ENCODE measurements at regions not wholly inside any gene's neighbourhood (a gene's known extent, or its start where the extent isn't known, plus 50 kb on each side); places are given as distances from the start of the nearest gene placed in this dataset.
A peak's percentile ranks its signal among the peaks of the same experiment; 100 is the strongest.

DNA sequence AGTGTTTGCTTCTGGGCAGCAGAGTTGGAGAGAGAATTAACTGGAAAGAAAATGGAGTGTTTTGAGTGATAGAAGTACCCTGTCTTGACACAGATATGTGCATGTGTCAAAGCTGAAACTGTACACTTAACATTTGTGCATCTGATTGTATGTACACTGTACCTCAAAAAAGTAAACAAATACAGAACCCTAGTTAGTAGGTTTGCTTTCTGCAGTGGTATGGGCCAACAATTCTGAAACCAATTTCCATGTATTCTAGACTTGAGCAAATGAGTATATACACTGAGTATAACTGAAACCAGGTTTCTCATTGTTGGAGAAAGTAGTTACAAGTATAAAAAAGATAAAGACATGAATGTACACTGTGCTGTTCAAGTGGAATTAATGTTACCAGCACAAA is 52.4 kb downstream of the ELAPOR2 start:
- Histone ChIP-seq H3K4me1 (peaks cover 0 to 20% (median 0%) of the 10 kb centered on the region in 12 donors), H3K36me3 (no peaks in the 10 kb centered on the region), H3K27ac (no peak overlapping the region), H3K4me3 (no peak overlapping the region), H3K27me3 (no peaks in the 10 kb centered on the region), H3K9me3 (no peaks in the 10 kb centered on the region)
- ATAC-seq (no peak), DNase-seq (no peak)
- no peak for TF ChIP-seq POLR2A (IDR thresholded peaks at IDR 0.05)
- TF ChIP-seq, protein P1, sequence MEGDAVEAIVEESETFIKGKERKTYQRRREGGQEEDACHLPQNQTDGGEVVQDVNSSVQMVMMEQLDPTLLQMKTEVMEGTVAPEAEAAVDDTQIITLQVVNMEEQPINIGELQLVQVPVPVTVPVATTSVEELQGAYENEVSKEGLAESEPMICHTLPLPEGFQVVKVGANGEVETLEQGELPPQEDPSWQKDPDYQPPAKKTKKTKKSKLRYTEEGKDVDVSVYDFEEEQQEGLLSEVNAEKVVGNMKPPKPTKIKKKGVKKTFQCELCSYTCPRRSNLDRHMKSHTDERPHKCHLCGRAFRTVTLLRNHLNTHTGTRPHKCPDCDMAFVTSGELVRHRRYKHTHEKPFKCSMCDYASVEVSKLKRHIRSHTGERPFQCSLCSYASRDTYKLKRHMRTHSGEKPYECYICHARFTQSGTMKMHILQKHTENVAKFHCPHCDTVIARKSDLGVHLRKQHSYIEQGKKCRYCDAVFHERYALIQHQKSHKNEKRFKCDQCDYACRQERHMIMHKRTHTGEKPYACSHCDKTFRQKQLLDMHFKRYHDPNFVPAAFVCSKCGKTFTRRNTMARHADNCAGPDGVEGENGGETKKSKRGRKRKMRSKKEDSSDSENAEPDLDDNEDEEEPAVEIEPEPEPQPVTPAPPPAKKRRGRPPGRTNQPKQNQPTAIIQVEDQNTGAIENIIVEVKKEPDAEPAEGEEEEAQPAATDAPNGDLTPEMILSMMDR (IDR thresholded peaks at IDR 0.05): no peak
- intact Hi-C loops (cut with DNase I): no loop called here

DNA sequence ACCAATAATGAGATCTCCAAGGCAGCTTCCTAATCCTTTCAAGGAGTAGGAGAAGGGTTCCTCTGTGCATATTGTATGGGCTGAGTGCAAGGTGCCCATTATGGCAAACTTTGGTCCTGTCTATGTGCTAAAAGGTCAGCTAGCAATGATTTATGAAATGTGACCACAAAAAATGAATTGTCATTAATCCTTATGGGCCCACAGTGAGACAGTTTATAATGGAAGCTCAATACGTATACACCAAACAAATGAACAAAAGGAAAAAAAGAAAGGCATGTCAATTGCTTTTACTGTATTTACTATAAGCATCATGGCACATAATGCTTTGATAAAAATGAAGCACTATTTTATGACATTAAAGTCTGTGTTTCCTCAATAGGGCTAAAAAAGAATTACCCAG is 54.5 kb downstream of the ELAPOR2 start:
- no peak for TF ChIP-seq POLR2A (IDR thresholded peaks at IDR 0.05)
- TF ChIP-seq, protein P1 (IDR thresholded peaks at IDR 0.05): no peak
- ATAC-seq (no peak), DNase-seq (no peak)
- no peaks in the 10 kb centered on the region for H3K9me3 ChIP-seq
- no peaks in the 10 kb centered on the region for H3K27me3 ChIP-seq
- no peak overlapping the region for H3K27ac ChIP-seq
- peaks cover 0 to 36% (median 6%) of the 10 kb centered on the region in 12 donors for H3K4me1 ChIP-seq
- no peaks in the 10 kb centered on the region for H3K36me3 ChIP-seq
- intact Hi-C loops (cut with DNase I): no loop called here
- H3K4me3 ChIP-seq: no peak overlapping the region
- 92 to 100% (median 94%) methylated on average over 1 of the region's 1 CpG for WGBS, 4 donors

GRCh38 chr7:87003872-87004798 is 55.3 kb downstream of the ELAPOR2 start:
- peaks cover 0 to 38% (median 6%) of the 10 kb centered on the region in 12 donors for H3K4me1 ChIP-seq
- DNase-seq (no peak), ATAC-seq (peak in 1 of 4 donors; percentile 42)
- WGBS, 4 donors: 38 to 45% (median 40%) methylated on average over 9 of the region's 9 CpGs
- H3K27ac ChIP-seq: peak overlapping the region in 2 of 12 donors; percentile 17 to 45
- intact Hi-C loops (cut with DNase I): no loop called here
- peak overlapping the region in 5 of 12 donors; percentile 2 to 33 (median 16) for H3K4me3 ChIP-seq
- TF ChIP-seq, protein P1 (IDR thresholded peaks at IDR 0.05): no peak
- no peak for TF ChIP-seq POLR2A (IDR thresholded peaks at IDR 0.05)
- H3K9me3 ChIP-seq: no peaks in the 10 kb centered on the region
- H3K36me3 ChIP-seq: no peaks in the 10 kb centered on the region
- no peaks in the 10 kb centered on the region for H3K27me3 ChIP-seq

DNA sequence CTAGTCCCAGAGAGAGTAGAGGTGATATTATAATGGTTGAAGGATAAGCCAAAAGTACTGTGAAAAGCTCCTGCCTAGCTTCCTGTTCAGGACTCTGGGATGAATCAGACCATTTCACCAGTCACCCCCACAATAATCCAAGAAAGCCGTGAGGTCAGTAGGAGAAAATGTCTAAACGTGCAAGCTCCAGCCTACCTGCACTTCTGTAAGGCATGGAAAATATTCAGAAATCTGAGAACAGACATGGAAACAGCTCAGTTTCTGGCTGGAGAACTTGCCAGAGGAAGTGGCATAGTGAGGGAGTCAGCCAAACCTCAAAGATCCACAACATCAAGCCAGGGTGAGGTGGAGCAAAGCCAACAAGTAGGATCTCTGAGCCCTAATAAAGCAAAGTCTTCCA is 58.2 kb downstream of the ELAPOR2 start:
- Histone ChIP-seq H3K27me3 (no peaks in the 10 kb centered on the region), H3K36me3 (no peaks in the 10 kb centered on the region), H3K4me1 (peaks cover 0 to 38% (median 6%) of the 10 kb centered on the region in 12 donors), H3K4me3 (no peak overlapping the region), H3K9me3 (no peaks in the 10 kb centered on the region), H3K27ac (no peak overlapping the region)
- intact Hi-C loops (cut with DNase I): no loop called here
- TF ChIP-seq POLR2A (IDR thresholded peaks at IDR 0.05): no peak
- TF ChIP-seq, protein P1 (IDR thresholded peaks at IDR 0.05): no peak
- ATAC-seq: peak in 1 of 4 donors; percentile 63
- DNase-seq: no peak
- 66 to 72% (median 70%) methylated on average over 2 of the region's 2 CpGs for whole genome bisulfite sequencing, 4 donors

All from heart left ventricle (tissue), 16 donors.